Liver (tissue), 8 donors: ENCODE measurements at regions not wholly inside any gene's neighbourhood (a gene's known extent, or its start where the extent isn't known, plus 50 kb on each side); places are given as distances from the start of the nearest gene placed in this dataset.

Experiments used
- DNase-seq: peaks from one replicate; pipeline ENCODE4 v3.0.0-alpha.2; 2017; ENCODE audit warnings: low spot score
- H3K27ac ChIP-seq, 2 donors: one replicate each; pipeline ENCODE4 v1.7.0; 2013; ENCODE audit warnings: inconsistent platforms in 2 of 2, low read length in 2 of 2, control low read depth in 1 of 2, low read depth in 1 of 2, mild to moderate bottlenecking in 1 of 2
- H3K27me3 ChIP-seq, 4 donors: one replicate each; pipeline versions ENCODE4 v1.6.1 to v1.7.0; 2013; ENCODE audit warnings: low read length in 3 of 4, inconsistent platforms in 1 of 4, mild to moderate bottlenecking in 1 of 4, moderate library complexity in 1 of 4; ENCODE audit not compliant: control insufficient read depth in 4 of 4, insufficient read depth in 4 of 4
- H3K36me3 ChIP-seq, 4 donors: one replicate each; pipeline versions ENCODE4 v1.6.1 to v1.7.0; 2013; ENCODE audit warnings: low read length in 3 of 4, mild to moderate bottlenecking in 3 of 4, low read depth in 1 of 4, moderate library complexity in 1 of 4; ENCODE audit not compliant: control insufficient read depth in 4 of 4, insufficient read depth in 3 of 4
- H3K4me1 ChIP-seq, 4 donors: one replicate each; pipeline versions ENCODE4 v1.6.1 to v1.7.0; 2013; ENCODE audit warnings: low read length in 3 of 4, mild to moderate bottlenecking in 3 of 4, moderate library complexity in 1 of 4; ENCODE audit not compliant: control insufficient read depth in 4 of 4, insufficient read depth in 4 of 4
- H3K4me3 ChIP-seq, 3 donors: one replicate each; pipeline versions ENCODE4 v1.6.1 to v1.7.0; 2013; ENCODE audit warnings: low read length in 3 of 3, control low read depth in 1 of 3, low read depth in 1 of 3, mild to moderate bottlenecking in 1 of 3
- H3K9ac ChIP-seq, 2 donors: one replicate each; pipeline ENCODE4 v1.7.0; 2013; ENCODE audit warnings: low read length in 2 of 2, mild to moderate bottlenecking in 2 of 2, moderate library complexity in 2 of 2, control low read depth in 1 of 2, low read depth in 1 of 2
- H3K9me3 ChIP-seq, 4 donors: one replicate each; pipeline versions ENCODE4 v1.6.1 to v1.7.0; 2013; ENCODE audit warnings: low read length in 3 of 4; ENCODE audit not compliant: control insufficient read depth in 4 of 4
- ATF3 ChIP-seq: IDR thresholded peaks from 2 replicates; pipeline ENCODE4 v1.6.1; 2016; ENCODE audit warnings: antibody characterized with exemption
- CTCF ChIP-seq: fragments of 150-350 bp; IDR thresholded peaks from 2 replicates; pipeline ENCODE4 v1.5.1; 2017; ENCODE audit warnings: improper control_type of control experiment, low read depth, low read length; ENCODE audit not compliant: missing input control
- FOXA2 ChIP-seq: IDR thresholded peaks from 2 replicates; pipeline ENCODE4 v1.6.1; 2016; ENCODE audit warnings: antibody characterized with exemption
- GABPA ChIP-seq, 2 donors: IDR thresholded peaks in 1 of 2; conservative IDR thresholded peaks in 1 of 2; 2 replicates each; pipeline ENCODE4 v1.6.1; 2016; ENCODE audit warnings: antibody characterized with exemption in 2 of 2, mild to moderate bottlenecking in 1 of 2, moderate library complexity in 1 of 2
- HNF4A ChIP-seq, 2 donors: conservative IDR thresholded peaks; 2 replicates each; pipeline ENCODE4 v1.6.1; 2016; ENCODE audit warnings: antibody characterized with exemption in 2 of 2, mild to moderate bottlenecking in 2 of 2
- JUND ChIP-seq, 2 donors: IDR thresholded peaks; 2 replicates each; pipeline ENCODE4 v1.6.1; 2016; ENCODE audit warnings: antibody characterized with exemption in 2 of 2
- MAX ChIP-seq: IDR thresholded peaks from 2 replicates; pipeline ENCODE4 v1.6.1; 2016; ENCODE audit warnings: antibody characterized with exemption
- NR2F2 ChIP-seq: IDR thresholded peaks from 2 replicates; pipeline ENCODE4 v1.6.1; 2016; ENCODE audit warnings: antibody characterized with exemption
- RAD21 ChIP-seq, 2 donors: IDR thresholded peaks; 2 replicates each; pipeline ENCODE4 v1.6.1; 2016; ENCODE audit warnings: antibody characterized with exemption in 2 of 2, mild to moderate bottlenecking in 2 of 2
- REST ChIP-seq: IDR thresholded peaks from 2 replicates; pipeline ENCODE4 v1.6.1; 2016; ENCODE audit warnings: antibody characterized with exemption, mild to moderate bottlenecking
- RXRA ChIP-seq, 2 donors: IDR thresholded peaks; 2 replicates each; pipeline ENCODE4 v1.6.1; 2017 to 2018; ENCODE audit warnings: antibody characterized with exemption in 2 of 2, mild to moderate bottlenecking in 1 of 2
- SP1 ChIP-seq: IDR thresholded peaks from 2 replicates; pipeline ENCODE4 v1.6.1; 2018; ENCODE audit warnings: antibody characterized with exemption, mild to moderate bottlenecking
- TAF1 ChIP-seq: conservative IDR thresholded peaks from 2 replicates; pipeline ENCODE4 v1.6.1; 2016; ENCODE audit warnings: antibody characterized with exemption, mild to moderate bottlenecking
- YY1 ChIP-seq: IDR thresholded peaks from 2 replicates; pipeline ENCODE4 v1.6.1; 2016; ENCODE audit warnings: antibody characterized with exemption, mild to moderate bottlenecking
- ZBTB33 ChIP-seq: IDR thresholded peaks from 2 replicates; pipeline ENCODE4 v1.6.1; 2016; ENCODE audit warnings: antibody characterized with exemption
- WGBS: extraction: QIAGEN DNeasy Blood & Tissue Kit; methylation state at CpG from one replicate; pipeline ENCODE4 v1.1.7; 2013; 5-methylcytosine and 5-hydroxymethylcytosine counted together
- donor health status: healthy.
- donor health status: healthy.
- donor health status: healthy.
- donor health status: healthy.
- donor health status: healthy.

- TF ChIP-seq CTCF, result no peak
- no peak for TF ChIP-seq YY1
- TF ChIP-seq FOXA2, result no peak
- no peak for TF ChIP-seq MAX
- TF ChIP-seq SP1, result no peak
- no peak for TF ChIP-seq HNF4A (conservative IDR thresholded peaks at IDR 0.05)
- TF ChIP-seq ATF3, result no peak
Observed at GRCh38 chr3:107965136-107965655, 125.6 kb downstream of the CD47 start (continued).

GRCh38 chr3:107963581-107963980 is 127.2 kb downstream of the CD47 start:
- no peaks in the 10 kb centered on the region for H3K9me3 ChIP-seq
- TF ChIP-seq TAF1 (no peak), HNF4A (conservative IDR thresholded peaks at IDR 0.05) (no peak), ATF3 (no peak), ZBTB33 (no peak), RXRA (IDR thresholded peaks at IDR 0.05) (no peak), YY1 (no peak), REST (no peak), JUND (IDR thresholded peaks at IDR 0.05) (no peak), GABPA (IDR thresholded peaks at IDR 0.05 in 1 of 2, conservative IDR thresholded peaks at IDR 0.05 in 1 of 2) (no peak), CTCF (no peak), NR2F2 (no peak), RAD21 (IDR thresholded peaks at IDR 0.05) (no peak)
- no peaks in the 10 kb centered on the region for H3K27me3 ChIP-seq
- no peak overlapping the region for H3K9ac ChIP-seq
- H3K4me3 ChIP-seq, result no peak overlapping the region
- no peak for DNase-seq
- H3K4me1 ChIP-seq, result no peaks in the 10 kb centered on the region
- WGBS, result 79% methylated on average over 1 of the region's 1 CpG
- H3K36me3 ChIP-seq, result no peaks in the 10 kb centered on the region
- H3K27ac ChIP-seq, result no peak overlapping the region
